GM19467 (cell line): ENCODE measurements at regions not wholly inside any gene's neighbourhood (a gene's known extent, or its start where the extent isn't known, plus 50 kb on each side); places are given as distances from the start of the nearest gene placed in this dataset.
"Not testable (repeated sequence)": the region's sequence is repeated elsewhere in the genome, so short reads cannot be mapped to it uniquely, and the experiment has no call there.

ENCODE experiments used
- ATAC-seq: cut with Tn5 transposase; IDR thresholded peaks from one replicate; pipeline ENCODE4 v1.9.1; 2021; ENCODE audit warnings: mild to moderate bottlenecking, moderate library complexity; ENCODE audit not compliant: unreplicated experiment

DNA sequence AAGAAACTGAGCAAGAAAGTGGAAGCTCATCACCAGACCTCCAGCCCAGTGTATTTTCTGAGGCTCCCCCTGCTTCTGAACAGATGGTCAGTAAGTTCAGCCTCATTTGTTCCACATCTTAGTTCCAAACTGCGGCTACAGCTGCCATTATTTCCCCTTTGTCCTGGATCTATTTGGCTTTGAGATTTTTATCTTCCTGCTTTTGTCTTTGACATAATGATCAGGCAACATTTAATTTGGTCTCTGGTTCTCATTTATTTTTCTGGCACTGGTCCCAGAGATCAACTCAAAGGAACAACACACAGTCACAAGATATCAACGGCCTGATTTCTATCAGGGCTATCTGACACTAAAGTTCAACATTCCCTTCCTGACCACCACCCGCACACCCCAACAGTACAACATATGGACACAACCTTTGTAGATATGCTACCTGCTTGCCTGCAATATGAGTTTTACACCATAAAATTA is 137.5 kb downstream of the FAM76B start:
- no peak for ATAC-seq

DNA sequence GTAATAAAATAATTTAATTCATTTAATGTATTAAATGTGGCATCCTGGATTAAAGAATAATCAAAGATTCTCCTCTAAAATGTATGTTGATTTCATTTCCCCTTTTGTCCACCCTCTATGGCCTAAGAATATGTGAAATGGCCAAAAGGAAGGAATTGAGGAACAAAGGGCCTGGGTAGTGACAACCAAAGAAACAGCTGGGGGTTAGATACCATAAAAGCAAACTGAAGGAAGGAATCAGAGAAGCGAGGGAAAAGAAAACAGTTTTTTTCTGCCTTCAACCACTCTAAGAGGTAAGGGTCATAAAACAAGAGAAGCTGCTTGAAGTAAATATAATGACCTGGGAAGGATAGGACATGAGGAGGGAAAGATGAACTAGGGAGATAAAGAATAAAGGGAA is 139.3 kb downstream of the FAM76B start:
- ATAC-seq: no peak

DNA sequence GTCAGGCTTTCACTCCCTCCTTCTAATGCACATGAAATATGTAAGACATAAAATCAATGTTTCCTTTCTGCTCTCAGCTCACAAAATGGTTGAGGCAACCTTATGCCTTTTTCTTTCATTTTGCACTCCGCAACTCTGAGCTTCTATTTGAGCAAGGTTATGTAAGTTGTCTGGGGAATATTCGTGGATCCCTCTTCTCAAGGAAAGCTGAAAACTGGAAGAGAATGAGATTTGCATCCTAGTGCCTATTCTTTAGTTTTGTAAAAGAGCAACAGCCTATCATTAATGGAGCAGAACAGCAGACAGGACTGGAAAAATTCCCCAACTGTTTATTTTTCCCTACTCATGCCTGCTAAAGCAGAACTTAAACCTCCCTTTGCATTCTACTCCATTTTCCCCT is 141.7 kb downstream of the FAM76B start:
- ATAC-seq: no peak

DNA sequence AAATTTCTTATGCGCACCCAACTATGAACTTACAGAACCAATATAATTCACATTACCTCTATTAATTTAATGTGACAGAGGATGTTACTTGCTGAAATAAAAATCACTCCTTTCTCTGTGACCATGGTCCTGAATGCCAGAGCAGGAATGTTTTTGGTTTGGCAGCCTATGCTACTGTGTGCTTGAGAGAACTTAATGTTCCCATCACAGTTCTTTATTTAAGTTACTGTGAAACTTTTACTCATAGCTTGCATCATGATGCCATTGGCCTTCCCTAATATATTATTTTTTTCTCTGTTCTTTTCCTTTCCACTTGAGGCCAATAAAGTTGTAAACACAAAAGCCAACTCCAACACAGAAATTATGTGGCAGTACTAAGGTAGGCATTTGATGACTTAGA is 142.2 kb downstream of the FAM76B start:
- no peak for ATAC-seq

DNA sequence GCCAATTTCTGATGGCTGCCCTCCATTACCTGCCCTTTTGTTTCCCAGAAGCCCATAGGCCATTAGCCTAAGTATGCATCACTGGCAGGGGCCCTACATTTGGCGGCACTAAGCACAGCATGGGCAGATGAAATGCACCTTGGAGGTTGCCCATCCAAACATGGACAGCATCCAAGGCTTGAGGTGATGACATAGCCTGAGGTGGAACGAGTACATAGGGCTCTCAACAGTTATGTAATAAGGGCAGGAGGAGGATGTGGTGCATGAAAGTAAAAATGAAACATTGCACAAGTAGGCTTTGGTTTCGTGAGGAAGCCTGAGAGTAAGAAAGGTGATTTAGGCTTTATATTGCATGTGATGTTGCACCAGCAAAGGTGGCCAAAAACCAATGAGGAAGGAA is 148.1 kb downstream of the FAM76B start:
- peak; percentile 99 for ATAC-seq

DNA sequence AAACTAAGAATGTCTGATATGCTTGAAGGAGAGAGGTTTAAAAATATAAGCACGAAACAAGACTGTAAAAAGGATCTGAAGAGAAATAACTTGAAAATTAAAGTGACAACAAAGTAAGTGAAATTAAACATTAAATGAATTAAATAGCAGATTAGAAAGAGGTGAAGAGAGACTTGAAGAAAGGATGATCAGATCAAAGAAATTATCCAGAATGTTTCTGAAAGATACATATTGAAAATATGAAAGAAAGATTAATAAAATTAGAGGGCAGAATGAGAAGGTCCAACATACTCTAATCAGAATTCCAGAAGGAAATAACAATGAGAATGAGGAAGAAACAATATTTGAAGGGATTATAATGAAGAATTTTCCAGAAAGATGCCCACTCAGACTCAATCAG is 151.1 kb downstream of the FAM76B start:
- ATAC-seq: no peak

DNA sequence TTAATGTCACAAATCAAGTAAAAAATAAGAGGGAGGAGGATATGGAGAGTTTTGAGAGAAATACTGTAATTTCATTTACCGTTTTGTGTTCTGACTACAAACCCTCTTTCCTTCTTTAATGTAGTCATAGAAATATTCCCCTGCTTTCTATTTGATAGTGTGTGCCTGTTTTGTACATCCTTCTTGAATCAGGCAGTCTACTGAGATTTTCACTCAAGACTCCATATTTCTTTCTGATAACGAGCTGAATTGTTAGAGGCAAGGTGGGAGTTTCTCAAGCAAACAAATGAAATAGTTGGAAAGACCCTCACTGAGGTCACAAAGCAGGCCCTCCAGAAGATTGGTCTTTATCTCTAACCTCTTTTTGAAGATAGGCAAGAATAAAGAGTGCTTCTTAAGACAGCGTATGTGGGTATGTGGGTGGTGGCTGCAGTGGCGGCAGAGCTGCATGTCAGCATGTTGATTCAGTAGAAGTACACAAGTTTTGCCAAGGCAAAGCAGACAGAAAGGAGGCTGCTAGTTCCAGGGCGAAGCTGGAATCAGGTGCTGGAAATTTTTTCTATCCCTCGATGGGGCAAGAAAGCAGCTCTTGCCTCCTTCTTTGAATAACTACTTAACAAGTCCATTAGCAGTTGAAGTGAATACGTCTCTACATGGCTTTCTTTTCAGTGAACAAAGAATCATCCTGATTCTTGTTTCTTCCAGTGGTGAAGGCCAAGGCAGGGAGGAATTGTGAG is 164.2 kb downstream of the FAM76B start:
- ATAC-seq: no peak

DNA sequence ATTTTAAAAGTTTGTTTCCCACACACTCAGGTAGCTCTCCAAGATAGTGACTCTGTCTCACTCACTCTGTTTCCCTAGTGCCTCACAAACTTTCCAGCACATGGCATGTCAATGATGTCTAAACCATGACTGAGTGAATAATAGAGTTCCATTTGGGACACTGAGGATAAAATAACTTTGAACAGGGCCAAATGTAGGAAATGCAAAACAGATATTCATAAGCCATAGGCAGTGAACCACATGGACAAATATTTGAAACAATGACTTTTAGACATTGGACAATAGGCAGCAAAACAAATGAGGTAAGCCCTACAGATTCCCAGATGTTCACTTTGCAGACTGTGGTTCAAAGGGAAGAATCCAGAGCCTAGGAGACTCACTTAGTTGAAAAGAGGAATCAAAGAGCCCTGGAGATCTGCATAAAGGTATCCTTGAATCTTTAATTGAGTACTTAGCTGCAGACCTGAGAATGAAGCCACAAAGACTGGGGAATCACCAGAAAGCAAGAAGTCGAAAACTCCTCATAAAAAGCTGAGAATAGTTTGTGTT is 173.3 kb downstream of the FAM76B start:
- no peak for ATAC-seq

DNA sequence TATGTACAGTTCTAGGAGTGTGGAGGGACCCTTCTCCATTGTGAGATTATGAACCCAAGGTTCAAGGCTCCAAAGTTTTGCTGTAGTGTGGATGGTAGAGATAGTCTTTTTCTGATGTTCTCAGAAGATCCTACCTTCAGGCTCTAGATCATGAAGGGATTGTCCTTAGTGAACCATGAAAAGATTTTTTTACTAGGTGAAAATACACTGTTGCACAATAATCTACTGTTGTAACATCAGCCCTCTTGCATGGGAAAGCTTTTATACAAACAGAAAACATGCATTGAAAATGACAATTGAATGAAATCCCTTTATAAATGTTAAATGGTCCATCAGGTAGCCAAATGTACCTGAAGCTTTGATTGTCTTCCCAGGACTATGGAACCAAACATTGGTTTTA is 177.8 kb downstream of the FAM76B start:
- no peak for ATAC-seq

DNA sequence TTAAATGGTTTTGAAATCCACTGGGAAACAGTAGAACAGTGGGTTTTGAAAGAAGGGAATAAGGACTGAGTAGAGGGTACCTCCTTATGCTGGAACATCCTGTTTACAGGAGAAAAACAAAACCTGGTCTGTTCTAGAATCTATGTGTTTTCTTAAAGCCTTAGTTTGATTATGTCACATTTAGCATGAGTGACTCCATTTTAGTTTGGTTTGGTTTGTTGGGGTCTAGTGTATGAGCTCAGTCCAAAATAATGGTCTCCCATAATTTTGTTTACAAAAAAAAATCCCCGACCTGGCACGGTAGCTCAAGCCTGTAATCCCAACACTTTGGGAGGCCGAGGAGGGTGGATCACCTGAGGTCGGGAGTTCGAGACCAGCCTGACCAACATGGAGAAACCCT is 179.4 kb downstream of the FAM76B start:
- ATAC-seq: not testable (repeated sequence)

DNA sequence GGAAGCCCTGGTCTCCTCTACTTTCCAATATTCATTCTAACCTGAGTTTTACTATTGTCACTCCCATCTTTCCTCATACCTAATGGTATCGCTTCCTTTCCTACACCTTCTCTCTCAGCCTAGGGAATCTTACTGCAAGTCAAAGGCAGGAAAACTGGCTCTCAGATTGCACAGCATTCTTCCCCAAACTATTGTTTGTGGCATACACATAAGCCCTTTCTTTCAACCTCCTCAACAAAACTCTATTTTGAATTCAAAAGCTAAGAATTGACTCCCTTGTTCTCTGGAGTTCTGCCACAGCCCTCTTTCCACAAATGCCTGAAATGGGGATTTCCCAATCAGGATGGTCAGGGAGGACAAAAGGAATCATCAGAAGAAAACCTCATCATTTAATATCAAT is 181.5 kb downstream of the FAM76B start:
- ATAC-seq: no peak

DNA sequence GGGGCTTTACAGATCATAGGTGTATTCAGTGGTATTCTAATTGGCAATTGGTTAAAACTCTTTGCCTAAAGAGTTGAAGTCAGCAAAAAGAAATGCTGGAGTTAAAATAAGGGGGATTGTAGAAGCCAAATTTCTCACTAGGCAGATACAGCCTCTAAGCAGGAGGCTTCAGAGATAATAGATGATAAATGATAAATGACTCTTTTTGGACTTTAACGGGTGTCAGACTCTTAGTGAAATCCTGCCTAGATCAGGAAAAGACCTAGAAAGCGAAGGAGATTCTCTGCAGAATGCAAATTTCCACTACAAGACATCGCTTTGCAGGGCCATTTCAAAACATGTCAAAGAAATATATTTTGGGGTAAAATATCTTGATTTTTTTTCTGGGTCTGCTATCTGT is 182.8 kb downstream of the FAM76B start:
- ATAC-seq: no peak

DNA sequence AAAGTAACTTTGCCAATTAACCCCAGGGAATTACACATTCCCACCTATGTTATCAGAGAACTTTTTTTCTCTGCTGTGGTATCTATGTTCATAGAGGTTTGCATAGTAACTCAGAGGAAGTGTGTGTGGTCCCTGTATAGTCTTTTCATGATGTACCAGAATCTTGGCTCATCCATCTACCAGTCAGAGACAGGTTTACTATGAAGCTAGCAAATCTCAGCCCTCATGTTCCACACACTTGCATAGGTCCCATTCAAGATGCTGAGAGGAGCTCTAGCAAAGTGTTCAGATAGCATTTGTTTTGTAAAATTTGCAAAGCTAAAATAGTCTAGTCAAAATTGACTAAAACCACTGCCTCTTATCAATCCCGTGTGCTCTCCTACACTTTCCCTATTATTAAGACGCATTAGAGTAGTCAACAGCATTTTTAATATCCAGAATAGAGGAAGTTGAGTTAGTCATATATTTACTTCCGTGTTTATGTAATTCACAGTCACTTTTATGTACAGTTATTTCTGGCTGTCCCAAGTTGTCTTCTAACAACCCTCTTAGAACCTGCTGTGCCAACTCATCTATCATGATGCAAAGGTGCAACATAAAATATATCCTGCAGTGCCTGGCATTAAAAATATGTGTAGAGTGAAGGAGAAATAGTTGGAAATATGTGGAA is 184.2 kb downstream of the FAM76B start:
- no peak for ATAC-seq

DNA sequence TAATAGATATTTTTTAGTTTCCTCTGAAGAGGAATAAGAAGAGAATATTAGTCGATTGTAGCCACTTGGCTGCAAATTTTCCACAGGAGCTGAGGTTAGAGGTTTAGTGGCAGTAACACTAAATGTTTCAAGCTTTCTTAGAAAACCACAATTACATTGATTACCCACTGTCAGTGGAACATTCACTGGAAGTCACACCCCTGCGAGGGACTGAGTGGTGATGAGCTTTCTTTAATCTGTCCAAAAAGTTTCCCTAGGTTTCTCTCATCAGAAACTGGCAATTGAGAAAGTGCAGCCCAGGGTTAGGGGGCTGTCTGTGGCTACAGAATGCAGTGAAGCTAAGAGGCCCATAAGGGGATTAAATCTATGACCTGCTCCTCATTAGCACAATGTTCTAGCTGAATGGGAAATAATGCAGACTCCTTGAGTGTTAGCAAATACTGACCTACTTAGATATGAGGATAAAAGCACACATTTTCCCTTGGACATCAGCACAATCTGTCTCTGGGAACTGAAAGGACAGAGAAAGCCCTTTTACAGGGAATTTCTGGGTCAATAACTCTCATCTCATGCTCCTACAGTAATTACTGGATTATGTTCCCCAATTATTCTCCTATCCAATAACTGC is 189.5 kb downstream of the FAM76B start:
- ATAC-seq: no peak

DNA sequence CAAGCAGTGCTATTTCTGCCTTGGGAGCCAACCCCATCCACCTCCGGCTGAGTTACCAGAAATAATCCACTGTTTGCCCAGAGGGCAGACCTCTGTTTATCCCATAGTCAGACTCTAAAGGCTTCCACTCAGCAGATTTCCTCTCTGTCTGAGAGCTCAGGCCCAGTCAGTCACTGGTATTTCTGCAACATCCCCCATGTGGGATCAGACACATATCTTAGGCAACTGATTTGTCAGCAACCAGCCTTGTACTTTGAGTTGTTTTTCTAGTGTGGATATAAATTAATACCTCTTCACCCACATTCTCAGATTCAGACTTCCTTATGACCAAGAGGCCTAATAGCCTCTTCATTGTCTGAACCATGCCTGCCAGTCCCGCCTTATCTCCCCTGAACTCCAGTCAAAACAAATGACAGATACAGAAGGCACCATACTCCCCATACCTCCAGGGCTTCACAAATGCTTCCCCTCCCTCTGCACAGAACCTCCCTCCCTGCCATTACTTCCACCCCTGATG is 193.6 kb downstream of the FAM76B start:
- no peak for ATAC-seq

DNA sequence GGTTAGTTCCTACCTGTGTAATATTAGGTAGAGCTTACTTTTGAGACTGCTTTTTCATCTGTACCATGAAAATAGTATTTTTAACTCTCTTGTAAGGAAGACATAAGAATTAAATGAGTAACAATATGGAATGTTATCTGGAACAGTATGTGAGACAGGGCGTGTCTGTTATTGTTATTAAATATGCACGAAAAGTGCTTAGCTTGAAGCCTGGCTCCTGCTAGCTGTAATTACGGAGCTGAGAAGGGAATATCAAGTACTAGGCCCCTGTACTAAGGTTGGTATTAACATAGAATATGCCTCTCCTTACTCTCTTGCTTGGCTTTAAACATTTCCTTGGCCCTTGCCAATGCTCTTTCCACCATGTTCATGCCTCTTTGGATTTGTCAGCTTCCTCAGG is 194.0 kb downstream of the FAM76B start:
- ATAC-seq: no peak

DNA sequence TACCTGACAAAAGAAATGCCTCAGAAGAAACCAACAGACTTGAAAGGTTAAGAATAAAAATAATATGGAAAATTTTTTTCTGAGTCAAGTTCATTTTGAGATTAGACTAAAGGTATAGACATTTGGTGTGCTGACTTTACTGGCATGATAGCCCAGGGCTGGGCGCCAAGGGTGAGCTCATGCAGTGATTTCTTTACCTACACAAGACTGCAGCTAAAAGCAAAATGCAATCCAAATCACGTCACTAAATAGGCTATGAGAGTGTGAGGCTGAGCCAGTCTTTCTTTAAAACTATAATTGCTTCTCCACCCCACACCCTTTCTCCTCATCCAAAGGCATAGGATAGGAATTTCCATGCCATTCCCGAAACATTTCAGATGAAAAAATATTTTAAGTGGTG is 196.5 kb downstream of the FAM76B start:
- no peak for ATAC-seq

DNA sequence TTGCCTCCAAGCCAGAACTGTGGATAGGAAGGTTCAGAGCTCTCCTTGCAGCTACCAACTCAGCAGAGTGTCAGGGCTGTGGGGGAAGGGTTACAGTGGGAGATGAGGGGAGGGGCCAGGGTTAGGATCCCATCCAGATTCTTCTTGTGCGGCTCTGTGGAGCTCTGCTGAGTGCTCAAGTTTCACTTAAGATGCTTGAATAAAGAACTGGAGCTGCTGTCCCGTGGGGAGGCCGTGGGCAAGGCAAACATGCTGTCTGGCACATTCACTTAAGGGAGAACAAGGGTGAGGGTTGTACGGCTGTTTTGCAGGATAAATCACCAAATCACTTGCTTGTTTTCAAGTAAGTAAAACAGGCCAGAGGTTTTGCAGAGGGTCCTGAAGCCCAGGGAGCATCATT is 197.1 kb downstream of the FAM76B start:
- no peak for ATAC-seq

DNA sequence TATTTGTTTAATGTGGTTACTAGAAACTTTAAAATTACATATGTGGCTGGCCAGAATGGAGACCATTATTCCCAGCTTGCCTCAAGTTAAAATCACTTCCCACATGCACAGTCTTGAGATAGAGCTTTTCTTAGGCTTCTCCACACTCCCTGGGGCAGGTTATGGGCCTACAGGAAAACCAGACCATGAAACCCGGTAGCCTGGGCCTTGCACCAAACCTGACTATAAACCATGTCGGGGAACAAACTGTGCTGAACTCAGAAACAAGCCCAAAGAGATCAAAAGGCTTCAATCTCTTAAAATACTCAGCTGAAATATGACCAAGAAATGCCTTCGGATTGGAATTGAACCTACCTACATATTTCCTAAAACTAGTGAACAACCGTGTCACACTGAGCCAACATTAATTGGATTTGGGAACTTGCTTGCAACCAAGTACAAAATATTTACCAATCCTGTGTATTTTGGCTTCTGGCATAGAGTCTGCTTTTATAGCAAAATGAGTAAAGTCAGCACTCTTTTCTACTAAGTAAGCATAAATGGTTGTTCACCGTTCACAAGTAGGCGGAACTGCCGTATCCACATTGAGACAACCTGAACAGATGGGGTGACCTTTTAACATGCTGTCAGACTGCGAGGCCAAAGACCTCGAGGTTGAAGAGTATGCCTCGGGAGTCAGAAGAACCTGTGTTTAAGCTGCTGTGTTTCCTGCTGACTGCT is 199.5 kb downstream of the FAM76B start:
- no peak for ATAC-seq

DNA sequence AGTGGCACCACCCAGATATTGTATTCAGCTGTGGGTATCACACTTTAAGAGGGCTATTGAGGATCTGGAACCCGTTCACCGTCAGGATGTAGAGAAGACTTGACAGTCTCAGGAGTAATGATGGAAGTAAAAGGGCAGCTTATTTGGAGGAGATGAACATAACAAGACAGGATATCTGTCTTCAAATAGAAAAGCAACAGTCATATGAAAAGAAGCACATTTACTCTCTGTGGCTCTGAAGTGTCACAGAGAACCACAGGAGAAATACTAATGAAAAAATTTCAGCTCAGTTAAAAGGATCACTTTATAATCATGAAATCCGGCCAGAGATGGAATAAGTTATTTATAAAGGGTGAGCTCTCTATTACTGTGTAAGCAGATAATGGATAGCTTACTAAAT is 200.8 kb downstream of the FAM76B start:
- ATAC-seq: no peak

DNA sequence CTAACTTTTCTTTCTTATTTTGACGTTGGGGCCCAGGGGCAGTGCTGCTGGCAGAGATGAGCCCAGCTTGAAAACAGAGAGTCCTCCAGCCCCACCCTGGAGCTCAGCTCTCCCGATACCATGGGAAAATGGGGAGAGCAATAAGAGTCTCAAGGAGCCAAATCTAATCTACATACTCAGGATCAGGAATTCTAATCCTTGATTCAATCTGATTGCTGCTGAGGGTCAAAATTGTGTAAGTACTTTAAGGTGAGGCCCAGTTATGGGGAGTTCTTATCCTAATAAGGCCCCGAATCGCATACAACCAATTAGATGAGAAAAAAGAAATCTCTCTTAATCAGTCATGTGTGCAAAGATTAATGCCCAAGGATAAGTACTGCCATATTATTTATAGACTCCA is 202.9 kb downstream of the FAM76B start:
- no peak for ATAC-seq
